Umbilical cord (tissue), 1 donor: ENCODE measurements at regions not wholly inside any gene's neighbourhood (a gene's known extent, or its start where the extent isn't known, plus 50 kb on each side); places are given as distances from the start of the nearest gene placed in this dataset.
A peak's percentile ranks its signal among the peaks of the same experiment; 100 is the strongest.

Source experiments
- DNase-seq: peaks from one replicate; pipeline ENCODE4 v3.0.0-alpha.2; 2015; ENCODE audit warnings: low spot score

- no peak for DNase-seq
Measured at GRCh38 chr12:111110556-111110955, 190.2 kb upstream of the MYL2 start.

- DNase-seq: no peak
Measured at GRCh38 chr12:111108726-111109125, 188.3 kb upstream of the MYL2 start.

DNA sequence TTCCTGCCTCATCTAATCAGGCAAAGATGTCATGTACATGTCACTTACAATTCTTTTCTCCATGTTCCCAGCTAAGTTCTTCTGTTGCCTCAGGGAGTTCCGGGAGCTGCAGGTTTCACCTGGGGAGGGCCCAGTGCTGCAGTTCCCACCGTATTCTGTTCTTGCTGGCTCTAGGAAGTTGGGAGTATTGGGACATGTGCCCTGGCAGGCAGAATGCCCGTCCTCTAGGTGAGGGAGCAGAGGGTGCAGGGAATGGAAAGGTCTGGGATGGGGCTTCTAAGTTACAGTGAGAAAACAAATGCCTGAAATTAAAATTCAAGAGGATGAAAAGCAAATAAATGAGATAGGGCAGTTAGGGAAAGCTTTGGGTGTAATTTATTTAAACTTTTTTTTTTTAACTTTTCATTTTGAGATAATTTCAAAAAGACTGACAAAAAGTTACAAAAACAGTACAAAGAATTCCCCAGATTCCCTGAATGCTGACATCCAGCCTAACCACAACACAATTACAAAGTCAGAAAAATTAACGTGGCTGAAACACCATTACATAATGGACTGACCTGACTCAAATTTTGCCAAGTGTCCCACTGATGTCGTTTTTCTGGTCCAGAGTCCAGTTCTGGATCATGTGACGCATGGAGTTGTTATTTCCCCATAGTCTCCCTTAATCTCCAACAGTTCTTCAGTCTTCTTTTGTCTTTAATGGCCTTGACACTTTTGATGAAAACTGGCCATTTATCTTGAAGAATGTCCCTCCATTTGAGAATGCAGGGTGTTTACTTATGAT, 187.2 kb upstream of the MYL2 start:
- DNase-seq: no peak

- DNase-seq: no peak
Measured at GRCh38 chr12:111105294-111105693, 184.9 kb upstream of the MYL2 start.

- no peak for DNase-seq
Measured at GRCh38 chr12:111103583-111103982, 183.2 kb upstream of the MYL2 start.

GRCh38 chr12:111102102-111102739, 181.8 kb upstream of the MYL2 start:
- DNase-seq: no peak

- DNase-seq: no peak
Measured at GRCh38 chr12:111101003-111101402, 180.6 kb upstream of the MYL2 start.

- DNase-seq: no peak
Measured at GRCh38 chr12:111100554-111100953, 180.2 kb upstream of the MYL2 start.

GRCh38 chr12:111100003-111100402, 179.6 kb upstream of the MYL2 start:
- DNase-seq: no peak

DNA sequence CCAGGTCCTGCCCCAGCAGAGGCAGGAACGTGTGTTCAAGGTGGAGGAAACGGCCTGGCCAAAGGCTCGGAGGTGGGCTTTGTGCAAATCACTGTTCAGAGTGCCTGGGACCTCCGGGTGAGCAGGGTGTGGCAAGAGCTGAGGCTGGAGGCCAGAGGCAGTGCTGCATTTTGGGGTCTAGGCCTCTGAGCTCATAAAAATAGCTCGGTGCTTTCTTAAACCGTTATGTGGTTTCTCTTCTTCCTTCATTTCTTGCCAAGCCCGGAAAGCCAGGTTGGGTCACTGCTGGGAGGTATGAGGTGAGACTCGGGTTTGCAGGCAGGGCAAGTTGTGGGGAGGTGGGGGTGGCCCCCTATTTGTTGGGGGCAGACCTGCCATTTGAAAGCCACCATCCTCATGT, 178.8 kb upstream of the MYL2 start:
- no peak for DNase-seq

GRCh38 chr12:111094157-111095010, 174.0 kb upstream of the MYL2 start:
- DNase-seq: no peak

- DNase-seq: no peak
Measured at GRCh38 chr12:111093428-111094142, 173.2 kb upstream of the MYL2 start.

GRCh38 chr12:111091051-111091450, 170.7 kb upstream of the MYL2 start:
- no peak for DNase-seq

GRCh38 chr12:111089616-111090015, 169.2 kb upstream of the MYL2 start:
- no peak for DNase-seq

- peak; percentile 34 for DNase-seq
Measured at GRCh38 chr12:111088409-111088808, 168.0 kb upstream of the MYL2 start.

DNA sequence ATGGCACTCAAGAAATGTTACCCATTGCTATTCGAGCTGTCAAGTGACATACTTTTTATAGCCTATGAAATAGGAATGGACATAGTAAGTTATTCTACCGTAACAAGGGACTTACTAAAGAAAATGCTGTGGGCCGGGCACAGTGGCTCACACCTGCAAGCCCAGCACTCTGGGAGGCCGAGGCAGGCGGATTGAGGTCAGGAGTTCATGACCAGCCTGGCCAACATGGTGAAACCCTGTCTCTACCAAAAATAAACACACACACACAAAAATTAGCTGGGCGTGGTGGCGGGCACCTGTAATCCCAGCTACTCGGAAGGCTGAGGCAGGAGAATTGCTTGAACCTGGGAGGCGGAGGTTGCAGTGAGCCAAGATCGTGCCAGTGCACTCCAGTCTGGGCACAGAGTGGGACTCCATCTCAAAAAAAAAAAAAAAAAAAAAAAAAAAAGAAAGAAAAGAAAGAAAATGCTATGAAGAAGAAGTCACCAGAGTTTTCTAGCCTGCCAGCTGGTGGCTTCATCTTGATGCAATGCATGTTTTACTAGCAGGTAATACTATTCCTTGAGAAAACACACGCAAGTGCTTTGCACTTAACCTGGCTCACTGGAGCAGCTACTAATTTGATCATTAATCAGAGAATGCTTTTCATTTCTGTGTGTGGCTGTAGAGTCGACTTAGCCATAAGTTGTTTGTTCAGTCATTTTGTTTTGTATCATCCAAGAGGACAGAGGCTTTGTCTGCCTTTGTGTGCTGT, 166.7 kb upstream of the MYL2 start:
- no peak for DNase-seq

DNA sequence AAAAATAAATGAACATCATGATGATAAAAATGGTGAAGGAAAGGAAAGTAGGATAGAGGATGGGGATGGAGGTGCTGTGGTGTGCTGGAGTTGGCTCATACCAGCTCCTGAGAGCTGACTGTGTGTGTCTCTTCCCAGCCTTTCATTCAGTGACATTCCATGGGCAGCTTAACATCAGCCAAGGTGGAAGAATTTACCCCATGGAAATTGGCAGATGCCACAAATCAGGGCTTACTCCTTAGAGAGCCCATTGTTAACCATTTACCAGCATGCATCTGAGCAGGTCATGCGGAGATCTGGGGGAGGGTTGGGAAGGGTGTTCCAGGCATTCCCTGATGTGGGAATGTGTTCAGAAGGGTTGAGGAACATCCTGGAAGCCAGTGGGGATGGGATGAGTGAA, 164.7 kb upstream of the MYL2 start:
- DNase-seq: no peak

DNA sequence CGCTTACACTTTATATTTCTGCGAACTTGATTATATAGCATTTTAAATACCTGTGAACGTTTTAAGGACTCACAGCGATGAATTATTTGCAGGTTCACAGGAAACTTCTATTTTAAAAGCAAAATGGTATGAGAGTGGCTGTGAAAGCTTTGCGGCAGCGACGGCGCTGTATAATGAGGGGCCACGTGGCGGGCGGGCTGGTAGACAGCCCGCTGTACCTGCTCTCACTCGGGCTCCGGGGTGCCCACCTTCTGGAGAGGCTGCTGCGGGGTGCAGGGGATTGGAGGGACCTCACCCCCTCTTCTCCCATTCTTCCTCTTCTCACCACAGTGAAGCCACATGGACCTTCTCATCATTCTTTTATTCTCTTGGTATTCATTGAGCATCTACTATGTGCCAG, 164.2 kb upstream of the MYL2 start:
- no peak for DNase-seq

- DNase-seq: no peak
Measured at GRCh38 chr12:111084158-111084557, 163.8 kb upstream of the MYL2 start.

GRCh38 chr12:111081600-111081999, 161.2 kb upstream of the MYL2 start:
- no peak for DNase-seq

DNA sequence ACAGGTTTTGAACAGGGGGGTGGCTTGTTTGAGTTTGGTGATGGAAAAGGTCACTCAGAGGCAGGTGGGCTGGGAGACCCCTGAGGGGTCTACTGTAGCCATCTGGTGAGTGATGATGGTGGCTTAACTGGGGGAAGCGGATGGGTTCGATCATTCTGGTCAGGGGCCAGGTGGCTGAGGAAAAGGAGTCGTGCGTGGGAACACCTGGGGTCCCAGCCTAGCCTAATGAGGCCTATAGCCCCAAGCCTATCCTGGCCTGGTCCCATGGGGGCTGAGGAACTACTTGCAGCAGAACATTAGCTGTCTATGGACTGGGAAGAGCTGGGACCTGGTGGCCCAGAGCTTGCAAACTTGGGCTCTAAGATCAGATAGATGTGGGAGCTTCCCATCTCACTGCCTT, 158.4 kb upstream of the MYL2 start:
- no peak for DNase-seq
